HCEC 1CT (cell line): ENCODE measurements at regions not wholly inside any gene's neighbourhood (a gene's known extent, or its start where the extent isn't known, plus 50 kb on each side); places are given as distances from the start of the nearest gene placed in this dataset.

ENCODE experiments used
- DNase-seq: peaks from one replicate; pipeline ENCODE4 v3.0.0-alpha.2; 2017

- DNase-seq, result no peak
Observed at GRCh38 chr6:4613795-4614194, 162.4 kb upstream of the CDYL start.

GRCh38 chr6:4613381-4613780 lies 162.8 kb upstream of the CDYL start:
- no peak for DNase-seq

GRCh38 chr6:4612636-4613171 lies 163.5 kb upstream of the CDYL start:
- peak; percentile 77 for DNase-seq

- no peak for DNase-seq
Observed at GRCh38 chr6:4611429-4612129, 164.6 kb upstream of the CDYL start.

GRCh38 chr6:4610256-4610655 lies 165.9 kb upstream of the CDYL start:
- peak; percentile 16 for DNase-seq

GRCh38 chr6:4608361-4609115 lies 167.7 kb upstream of the CDYL start:
- DNase-seq, result no peak

- DNase-seq, result no peak
Observed at GRCh38 chr6:4607793-4608192, 168.4 kb upstream of the CDYL start.

GRCh38 chr6:4606821-4607704 lies 169.1 kb upstream of the CDYL start:
- DNase-seq, result peak; percentile 83

GRCh38 chr6:4606016-4606415 lies 170.2 kb upstream of the CDYL start:
- DNase-seq, result no peak

- DNase-seq, result peak; percentile 11
Observed at GRCh38 chr6:4603856-4604369, 172.3 kb upstream of the CDYL start.

- peak; percentile 97 for DNase-seq
Observed at GRCh38 chr6:4603291-4603690, 172.9 kb upstream of the CDYL start.

GRCh38 chr6:4599924-4600323 lies 176.3 kb upstream of the CDYL start:
- peak; percentile 86 for DNase-seq

- DNase-seq, result no peak
Observed at GRCh38 chr6:4598384-4598995, 177.7 kb upstream of the CDYL start.

- DNase-seq, result no peak
Observed at GRCh38 chr6:4593951-4594350, 182.3 kb upstream of the CDYL start.

GRCh38 chr6:4592026-4592425 lies 184.2 kb upstream of the CDYL start:
- DNase-seq, result no peak

GRCh38 chr6:4591218-4591617 lies 185.0 kb upstream of the CDYL start:
- no peak for DNase-seq

GRCh38 chr6:4589295-4589694 lies 186.9 kb upstream of the CDYL start:
- DNase-seq, result no peak

GRCh38 chr6:4588581-4588980 lies 187.6 kb upstream of the CDYL start:
- no peak for DNase-seq

GRCh38 chr6:4588163-4588562 lies 188.0 kb upstream of the CDYL start:
- DNase-seq, result no peak

GRCh38 chr6:4587171-4587570 lies 189.0 kb upstream of the CDYL start:
- DNase-seq, result no peak

- no peak for DNase-seq
Observed at GRCh38 chr6:4586469-4586859, 189.7 kb upstream of the CDYL start.

- DNase-seq, result no peak
Observed at GRCh38 chr6:4585682-4586468, 190.3 kb upstream of the CDYL start.
